HCT116 (cell line): ENCODE measurements at regions not wholly inside any gene's neighbourhood (a gene's known extent, or its start where the extent isn't known, plus 50 kb on each side); places are given as distances from the start of the nearest gene placed in this dataset.
"Not testable (repeated sequence)": the region's sequence is repeated elsewhere in the genome, so short reads cannot be mapped to it uniquely, and the experiment has no call there.

Experiments used
- ATAC-seq: fragments of 200-7000 bp; cut with Tn5 transposase; 2 replicates; pipeline ENCODE4 v1.9.1; 2020; ENCODE audit warnings: mild to moderate bottlenecking, moderate library complexity
- BruUV-seq: library from RNA; stranded (reverse); fragments of 400-500 nt; replicated peaks from 2 replicates; lab custom pipeline; 2021; lab: Mats Ljungman, UMichigan
- CTCF ChIA-PET: fragments of 300-600 bp; sonication (Branson Sonifier 250); formaldehyde crosslinking; loops from one replicate; lab custom pipeline; 2021; ENCODE audit warnings: antibody characterized with exemption; lab: Charles Lee
- POLR2A ChIA-PET: fragments of 300-600, 350-600 bp; sonication (Branson Sonifier 250); formaldehyde crosslinking; loops from one replicate; lab custom pipeline; 2021; ENCODE audit warnings: antibody characterized with exemption; lab: Charles Lee
- RAD21 ChIA-PET, 2 experiments: fragments of 300-600 bp; sonication (Branson Sonifier 250); formaldehyde crosslinking; loops; one replicate each; lab custom pipeline; 2023; ENCODE audit warnings: low total read pairs in 2 of 2; ENCODE audit not compliant: uncharacterized antibody in 2 of 2, unreplicated experiment in 2 of 2, low non-redundant PET in 1 of 2; lab: Charles Lee
- DNase-seq: peaks from one replicate; pipeline ENCODE4 v3.0.0-alpha.2; 2010; ENCODE audit warnings: low read depth, low spot score
- H2AFZ ChIP-seq: fragments of 200-600 bp; shearing (Covaris generic), sonication (generic); 2 replicates; pipeline ENCODE4 v1.6.1; 2017; ENCODE audit warnings: low read depth, mixed run types, mixed read lengths, antibody characterized with exemption, low read length; ENCODE audit not compliant: poor library complexity, severe bottlenecking
- H3K27ac ChIP-seq: 2 replicates; pipeline ENCODE4 v1.5.1; 2012; ENCODE audit warnings: low read depth, low read length
- H3K27me3 ChIP-seq: fragments of 200-600 bp; sonication (generic); 2 replicates; pipeline ENCODE4 v1.6.1; 2016; ENCODE audit warnings: mixed run types, low read length, mixed read lengths; ENCODE audit not compliant: insufficient read depth
- H3K36me3 ChIP-seq, 2 experiments: fragments of 200-500 bp in 1 of 2; fragments of 200-600 bp in 1 of 2; sonication (Bioruptor generic) in 1 of 2; sonication (generic) in 1 of 2; 2 replicates each; pipeline versions ENCODE4 v1.5.1 to v1.6.1; 2014 to 2016; ENCODE audit warnings: low read length in 2 of 2, inconsistent platforms in 1 of 2, mixed read lengths in 1 of 2, mixed run types in 1 of 2; ENCODE audit not compliant: insufficient read depth in 2 of 2, control insufficient read depth in 1 of 2
- H3K4me1 ChIP-seq, 2 experiments: fragments of 200-600 bp in 1 of 2; sonication (generic) in 1 of 2; 2 replicates each; pipeline versions ENCODE4 v1.5.1 to v1.6.1; 2012 to 2017; ENCODE audit warnings: low read length in 2 of 2, inconsistent platforms in 1 of 2, mild to moderate bottlenecking in 1 of 2, mixed read lengths in 1 of 2, mixed run types in 1 of 2, moderate library complexity in 1 of 2; ENCODE audit not compliant: insufficient read depth in 2 of 2, control insufficient read depth in 1 of 2
- H3K4me2 ChIP-seq: fragments of 200-600 bp; sonication (generic); 2 replicates; pipeline ENCODE4 v1.6.1; 2017; ENCODE audit warnings: mixed run types, low read length, mixed read lengths
- H3K4me3 ChIP-seq, 2 experiments: fragments of 200-600 bp in 1 of 2; sonication (generic) in 1 of 2; replicated peaks in 1 of 2; 2 replicates each; pipeline ENCODE4 v1.5.1; 2011 to 2016; ENCODE audit warnings: low read length in 2 of 2, control low read depth in 1 of 2, low read depth in 1 of 2, mild to moderate bottlenecking in 1 of 2, mixed read lengths in 1 of 2, mixed run types in 1 of 2
- H3K79me2 ChIP-seq: fragments of 200-600 bp; sonication (generic); 2 replicates; pipeline ENCODE4 v1.6.1; 2017; ENCODE audit warnings: mild to moderate bottlenecking, mixed run types, low read length, moderate library complexity, mixed read lengths; ENCODE audit not compliant: insufficient read depth
- H3K9ac ChIP-seq: fragments of 200-600 bp; sonication (generic); 2 replicates; pipeline ENCODE4 v1.6.1; 2016; ENCODE audit warnings: low read length, mixed read lengths
- H3K9me2 ChIP-seq: fragments of 200-600 bp; sonication (generic), shearing (Covaris generic); 2 replicates; pipeline ENCODE4 v1.6.1; 2017; ENCODE audit warnings: mixed run types, mild to moderate bottlenecking, moderate library complexity; ENCODE audit not compliant: insufficient read depth
- H3K9me3 ChIP-seq, 2 experiments: fragments of 200-500 bp in 1 of 2; fragments of 200-600 bp in 1 of 2; sonication (Bioruptor generic) in 1 of 2; sonication (generic) in 1 of 2; 2 replicates each; pipeline ENCODE4 v1.6.1; 2014 to 2017; ENCODE audit warnings: low read length in 2 of 2, mixed read lengths in 2 of 2, inconsistent platforms in 1 of 2, low read depth in 1 of 2, mild to moderate bottlenecking in 1 of 2, mixed run types in 1 of 2, moderate library complexity in 1 of 2; ENCODE audit not compliant: control insufficient read depth in 1 of 2, insufficient read depth in 1 of 2
- H4K20me1 ChIP-seq: fragments of 200-600 bp; sonication (generic), shearing (Covaris generic); 2 replicates; pipeline ENCODE4 v1.6.1; 2017; ENCODE audit warnings: mixed run types, mild to moderate bottlenecking, moderate library complexity; ENCODE audit not compliant: insufficient read depth
- CBX3 ChIP-seq: IDR thresholded peaks from 2 replicates; pipeline ENCODE4 v1.6.1; 2012; ENCODE audit warnings: low read depth
- CEBPB ChIP-seq: IDR thresholded peaks from 2 replicates; pipeline ENCODE4 v1.6.1; 2012; ENCODE audit warnings: low read depth
- EZH2 ChIP-seq: fragments of 200-600 bp; sonication (generic); IDR thresholded peaks from 2 replicates; pipeline ENCODE4 v1.6.1; 2017; ENCODE audit warnings: antibody characterized with exemption, mixed run types
- POLR2AphosphoS5 ChIP-seq: IDR thresholded peaks from 2 replicates; pipeline ENCODE4 v1.6.1; 2011; ENCODE audit warnings: mild to moderate bottlenecking, low read depth, low read length, moderate library complexity
- SIN3A ChIP-seq: IDR thresholded peaks from 2 replicates; pipeline ENCODE4 v1.6.1; 2012; ENCODE audit warnings: low read depth
- ZFX ChIP-seq: fragments of 450-650 bp; IDR thresholded peaks from 2 replicates; pipeline ENCODE4 v1.6.1; 2017
- ZNF274 ChIP-seq: fragments of 200-500 bp; sonication (Bioruptor generic); IDR thresholded peaks from 2 replicates; pipeline ENCODE4 v1.6.1; 2014; ENCODE audit warnings: mild to moderate bottlenecking, low read depth, low read length, inconsistent platforms
- intact Hi-C: fragments of 100-400 bp; cut with micrococcal nuclease; formaldehyde crosslinking; loops from 2 replicates; pipeline ENCODE4 v1.10.0; 2022
- TF ChIP-seq, protein P1 (sequence below): IDR thresholded peaks from 2 replicates; pipeline ENCODE4 v1.6.1; 2011; ENCODE audit warnings: mild to moderate bottlenecking, low read length, moderate library complexity; ENCODE audit not compliant: insufficient replicate concordance; ENCODE audit errors: extremely low read depth
- TF ChIP-seq, protein P2 (sequence below): IDR thresholded peaks from 2 replicates; pipeline ENCODE4 v1.6.1; 2012

DNA sequence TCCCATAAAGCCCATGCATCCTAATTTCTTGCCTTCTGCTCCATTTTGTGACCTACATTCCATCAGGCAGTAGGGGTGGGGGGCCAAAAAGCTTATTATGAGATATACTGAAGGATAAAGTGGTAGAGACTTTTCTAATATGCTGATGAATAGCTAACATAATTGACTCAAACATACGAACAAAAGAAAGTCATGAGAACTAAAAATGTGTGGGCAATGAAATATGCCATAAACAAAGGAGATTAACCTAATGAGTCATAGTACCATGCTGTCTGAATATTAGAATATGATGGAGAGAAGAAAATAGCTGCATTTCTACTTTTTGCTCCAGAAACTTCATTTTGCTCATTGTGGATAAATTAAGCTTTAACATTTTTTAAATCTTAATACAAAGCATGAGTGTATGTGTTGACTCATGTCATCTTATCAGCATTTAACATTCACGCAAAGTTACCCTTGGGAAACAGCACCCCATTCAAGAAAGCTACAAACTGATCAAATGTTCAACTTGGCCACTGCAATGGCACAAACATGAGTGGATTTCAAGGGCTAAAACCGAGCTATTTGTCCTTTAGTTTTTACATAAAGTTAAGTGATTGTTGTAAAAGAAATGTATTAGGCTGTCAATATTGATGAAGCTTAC is 64.0 kb upstream of the DIO2 start:
- DNase-seq (no peak), ATAC-seq (no peak)
- no TSS peak for BruUV-seq
- H3K9me2 ChIP-seq: no peaks in the 10 kb centered on the region
- ChIA-PET POLR2A (no interaction called here), RAD21 (no interaction called here), CTCF (no interaction called here)
- no peak overlapping the region for H3K9ac ChIP-seq
- H2AFZ ChIP-seq: no peak overlapping the region
- H3K27ac ChIP-seq: no peak overlapping the region
- no peaks in the 10 kb centered on the region for H3K27me3 ChIP-seq
- no peaks in the 10 kb centered on the region for H3K9me3 ChIP-seq
- TF ChIP-seq SIN3A (no peak), POLR2AphosphoS5 (no peak), EZH2 (no peak), CBX3 (no peak), ZFX (no peak), ZNF274 (no peak), CEBPB (no peak)
- TF ChIP-seq, protein P1, sequence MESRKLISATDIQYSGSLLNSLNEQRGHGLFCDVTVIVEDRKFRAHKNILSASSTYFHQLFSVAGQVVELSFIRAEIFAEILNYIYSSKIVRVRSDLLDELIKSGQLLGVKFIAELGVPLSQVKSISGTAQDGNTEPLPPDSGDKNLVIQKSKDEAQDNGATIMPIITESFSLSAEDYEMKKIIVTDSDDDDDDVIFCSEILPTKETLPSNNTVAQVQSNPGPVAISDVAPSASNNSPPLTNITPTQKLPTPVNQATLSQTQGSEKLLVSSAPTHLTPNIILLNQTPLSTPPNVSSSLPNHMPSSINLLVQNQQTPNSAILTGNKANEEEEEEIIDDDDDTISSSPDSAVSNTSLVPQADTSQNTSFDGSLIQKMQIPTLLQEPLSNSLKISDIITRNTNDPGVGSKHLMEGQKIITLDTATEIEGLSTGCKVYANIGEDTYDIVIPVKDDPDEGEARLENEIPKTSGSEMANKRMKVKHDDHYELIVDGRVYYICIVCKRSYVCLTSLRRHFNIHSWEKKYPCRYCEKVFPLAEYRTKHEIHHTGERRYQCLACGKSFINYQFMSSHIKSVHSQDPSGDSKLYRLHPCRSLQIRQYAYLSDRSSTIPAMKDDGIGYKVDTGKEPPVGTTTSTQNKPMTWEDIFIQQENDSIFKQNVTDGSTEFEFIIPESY: no peak
- TF ChIP-seq, protein P2, sequence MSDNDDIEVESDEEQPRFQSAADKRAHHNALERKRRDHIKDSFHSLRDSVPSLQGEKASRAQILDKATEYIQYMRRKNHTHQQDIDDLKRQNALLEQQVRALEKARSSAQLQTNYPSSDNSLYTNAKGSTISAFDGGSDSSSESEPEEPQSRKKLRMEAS: no peak
- H3K4me2 ChIP-seq: no peak overlapping the region
- no peaks in the 10 kb centered on the region for H3K36me3 ChIP-seq
- H3K4me3 ChIP-seq: no peak overlapping the region
- no peaks in the 10 kb centered on the region for H3K79me2 ChIP-seq
- intact Hi-C loops: no loop called here
- no peaks in the 10 kb centered on the region for H3K4me1 ChIP-seq
- no peaks in the 10 kb centered on the region for H4K20me1 ChIP-seq

DNA sequence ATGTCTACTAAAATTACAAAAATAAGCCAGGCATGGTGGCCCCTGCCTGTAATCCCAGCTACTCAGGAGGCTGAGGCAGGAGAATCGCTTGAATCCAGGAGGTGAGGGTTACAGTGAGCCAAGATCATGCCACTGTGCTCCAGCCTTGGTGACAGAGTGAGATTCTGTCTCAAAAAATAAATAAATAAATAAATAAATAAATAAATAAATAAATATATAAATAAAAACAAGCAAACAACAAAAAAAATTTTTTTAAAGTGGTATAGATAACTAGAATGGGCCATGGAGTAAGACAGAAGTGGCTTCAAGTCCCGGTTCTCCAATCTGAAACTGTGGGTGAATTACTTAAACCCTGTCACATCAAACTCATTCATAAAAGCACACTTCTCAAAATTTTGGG is 63.0 kb upstream of the DIO2 start:
- H3K9ac ChIP-seq, RAD21 ChIA-PET, intact Hi-C loops, H3K27me3 ChIP-seq, H2AFZ ChIP-seq, H3K36me3 ChIP-seq, H3K27ac ChIP-seq, H3K4me1 ChIP-seq, DNase-seq, H3K4me2 ChIP-seq, H3K9me2 ChIP-seq, BruUV-seq, H4K20me1 ChIP-seq, H3K4me3 ChIP-seq, H3K79me2 ChIP-seq, ATAC-seq, CTCF ChIA-PET, H3K9me3 ChIP-seq, POLR2A ChIA-PET: not testable (repeated sequence)
